Left lung (tissue), 4 donors: ENCODE measurements at regions not wholly inside any gene's neighbourhood (a gene's known extent, or its start where the extent isn't known, plus 50 kb on each side); places are given as distances from the start of the nearest gene placed in this dataset.

Source experiments
- ATAC-seq: fragments of 200-7000 bp; cut with Tn5 transposase; one replicate; pipeline ENCODE4 v1.9.1; 2020; ENCODE audit warnings: moderate library complexity
- DNase-seq, 4 donors: peaks; one replicate each; pipeline ENCODE4 v3.0.0-alpha.2; 2013 to 2020
- H3K27ac ChIP-seq, 2 donors: fragments of 200-600 bp; sonication (generic) in 1 of 2; one replicate each; pipeline versions ENCODE4 v1.5.0 to v1.8.0; 2020 to 2021
- H3K27me3 ChIP-seq, 2 donors: fragments of 200-600 bp; sonication (generic) in 1 of 2; one replicate each; pipeline versions ENCODE4 v1.5.0 to v1.8.0; 2020 to 2021
- H3K36me3 ChIP-seq, 2 donors: fragments of 200-600 bp; sonication (generic) in 1 of 2; one replicate each; pipeline versions ENCODE4 v1.5.0 to v1.8.0; 2020 to 2021
- H3K4me1 ChIP-seq, 2 donors: fragments of 200-600 bp; one replicate each; pipeline ENCODE4 v1.8.0; 2021
- H3K4me3 ChIP-seq, 2 donors: fragments of 200-600 bp; sonication (generic) in 1 of 2; one replicate each; pipeline versions ENCODE4 v1.5.0 to v1.8.0; 2020 to 2021; ENCODE audit warnings: mild to moderate bottlenecking in 1 of 2
- H3K9me3 ChIP-seq, 2 donors: fragments of 200-600 bp; sonication (generic) in 1 of 2; one replicate each; pipeline versions ENCODE4 v1.5.0 to v1.8.0; 2020 to 2021
- intact Hi-C, 2 donors: fragments of 100-400 bp; cut with DNase I; formaldehyde crosslinking; loops; one replicate each; pipeline versions ENCODE4 v1.11.2 to v1.14.2; 2022
- TF ChIP-seq, protein P1 (sequence below), 2 donors: fragments of 200-600 bp; sonication (generic) in 1 of 2; IDR thresholded peaks; one replicate each; pipeline versions ENCODE4 v1.5.0 to v1.8.0; 2021; ENCODE audit warnings: antibody characterized with exemption in 2 of 2
- donor health status: DM: no; HTN: yes; CAD: no.
- donor health status: DM: no; HTN: no; CAD: no.

DNA sequence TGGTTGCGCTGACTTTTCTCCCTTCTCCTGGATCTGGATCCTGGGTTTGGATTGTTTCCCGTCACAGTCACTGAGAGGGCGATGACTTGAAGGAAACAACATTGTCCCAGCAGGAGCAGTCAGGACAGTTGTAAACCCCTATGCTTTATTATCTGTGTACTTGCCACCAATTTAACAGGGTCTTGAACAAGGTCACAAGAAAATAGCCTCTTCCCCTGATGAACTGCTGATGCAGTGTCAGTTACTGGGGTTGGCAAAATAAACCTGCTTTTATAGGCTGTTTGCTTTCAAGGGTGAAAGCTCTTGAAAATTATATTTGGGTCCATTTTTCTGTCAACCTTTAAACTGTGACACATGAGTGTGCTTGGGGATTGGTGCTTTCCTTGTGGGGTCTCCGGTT, 238.9 kb downstream of the ACTR3B start:
- no peak overlapping the region for H3K4me3 ChIP-seq
- no peaks in the 10 kb centered on the region for H3K27me3 ChIP-seq
- peaks cover 0 to 13% of the 10 kb centered on the region in 2 donors for H3K9me3 ChIP-seq
- ATAC-seq (no peak), DNase-seq (no peak)
- no peak overlapping the region for H3K27ac ChIP-seq
- intact Hi-C loops, result no loop called here
- H3K36me3 ChIP-seq, result no peaks in the 10 kb centered on the region
- TF ChIP-seq, protein P1, sequence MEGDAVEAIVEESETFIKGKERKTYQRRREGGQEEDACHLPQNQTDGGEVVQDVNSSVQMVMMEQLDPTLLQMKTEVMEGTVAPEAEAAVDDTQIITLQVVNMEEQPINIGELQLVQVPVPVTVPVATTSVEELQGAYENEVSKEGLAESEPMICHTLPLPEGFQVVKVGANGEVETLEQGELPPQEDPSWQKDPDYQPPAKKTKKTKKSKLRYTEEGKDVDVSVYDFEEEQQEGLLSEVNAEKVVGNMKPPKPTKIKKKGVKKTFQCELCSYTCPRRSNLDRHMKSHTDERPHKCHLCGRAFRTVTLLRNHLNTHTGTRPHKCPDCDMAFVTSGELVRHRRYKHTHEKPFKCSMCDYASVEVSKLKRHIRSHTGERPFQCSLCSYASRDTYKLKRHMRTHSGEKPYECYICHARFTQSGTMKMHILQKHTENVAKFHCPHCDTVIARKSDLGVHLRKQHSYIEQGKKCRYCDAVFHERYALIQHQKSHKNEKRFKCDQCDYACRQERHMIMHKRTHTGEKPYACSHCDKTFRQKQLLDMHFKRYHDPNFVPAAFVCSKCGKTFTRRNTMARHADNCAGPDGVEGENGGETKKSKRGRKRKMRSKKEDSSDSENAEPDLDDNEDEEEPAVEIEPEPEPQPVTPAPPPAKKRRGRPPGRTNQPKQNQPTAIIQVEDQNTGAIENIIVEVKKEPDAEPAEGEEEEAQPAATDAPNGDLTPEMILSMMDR (IDR thresholded peaks at IDR 0.05), result no peak
- no peaks in the 10 kb centered on the region for H3K4me1 ChIP-seq

DNA sequence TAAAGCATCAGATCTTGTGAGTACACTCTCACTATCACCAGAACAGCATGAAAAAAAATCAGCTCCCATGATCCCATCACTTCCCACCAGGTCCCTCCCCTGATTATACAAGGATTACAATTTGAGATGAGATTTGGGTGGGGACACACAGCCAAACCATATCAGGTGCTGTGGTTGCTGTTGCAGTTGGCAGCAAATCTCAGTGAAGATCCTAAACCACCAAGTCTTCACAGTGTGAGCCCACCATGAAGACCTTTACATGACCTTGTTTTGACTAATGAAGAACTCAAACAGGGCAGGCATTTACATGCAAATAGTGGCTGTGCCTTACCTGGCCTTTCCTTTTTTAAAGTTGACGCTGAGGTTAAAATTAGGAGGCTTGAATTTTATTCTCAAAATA, 242.6 kb downstream of the ACTR3B start:
- Histone ChIP-seq H3K4me3 (no peak overlapping the region), H3K27ac (no peak overlapping the region), H3K4me1 (no peaks in the 10 kb centered on the region), H3K36me3 (no peaks in the 10 kb centered on the region), H3K9me3 (peaks cover 0 to 13% of the 10 kb centered on the region in 2 donors), H3K27me3 (no peaks in the 10 kb centered on the region)
- ATAC-seq (no peak), DNase-seq (no peak)
- intact Hi-C loops, result no loop called here
- TF ChIP-seq, protein P1 (IDR thresholded peaks at IDR 0.05), result no peak

DNA sequence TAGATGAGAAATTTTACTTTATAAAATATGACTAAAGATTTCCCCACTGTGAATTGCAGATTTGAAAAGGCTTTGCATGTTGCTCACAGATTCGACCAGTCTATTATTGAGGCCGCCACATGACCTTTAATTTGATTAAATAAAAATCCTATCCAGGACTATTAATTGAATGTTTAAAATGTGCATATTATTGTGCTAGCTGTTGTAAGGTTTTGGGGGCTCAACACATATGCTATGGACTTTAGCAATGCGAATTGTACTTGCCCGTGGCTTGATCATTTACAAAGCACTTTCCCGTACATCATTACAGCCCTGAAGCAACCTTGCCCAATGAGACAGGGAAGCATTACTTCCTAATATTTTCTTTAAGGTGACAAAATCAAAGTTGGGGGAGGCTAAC, 243.0 kb downstream of the ACTR3B start:
- no peak overlapping the region for H3K4me3 ChIP-seq
- TF ChIP-seq, protein P1 (IDR thresholded peaks at IDR 0.05), result no peak
- H3K27me3 ChIP-seq, result no peaks in the 10 kb centered on the region
- intact Hi-C loops, result no loop called here
- no peak overlapping the region for H3K27ac ChIP-seq
- peaks cover 0 to 13% of the 10 kb centered on the region in 2 donors for H3K9me3 ChIP-seq
- no peak for ATAC-seq
- no peaks in the 10 kb centered on the region for H3K4me1 ChIP-seq
- no peak for DNase-seq
- H3K36me3 ChIP-seq, result no peaks in the 10 kb centered on the region

DNA sequence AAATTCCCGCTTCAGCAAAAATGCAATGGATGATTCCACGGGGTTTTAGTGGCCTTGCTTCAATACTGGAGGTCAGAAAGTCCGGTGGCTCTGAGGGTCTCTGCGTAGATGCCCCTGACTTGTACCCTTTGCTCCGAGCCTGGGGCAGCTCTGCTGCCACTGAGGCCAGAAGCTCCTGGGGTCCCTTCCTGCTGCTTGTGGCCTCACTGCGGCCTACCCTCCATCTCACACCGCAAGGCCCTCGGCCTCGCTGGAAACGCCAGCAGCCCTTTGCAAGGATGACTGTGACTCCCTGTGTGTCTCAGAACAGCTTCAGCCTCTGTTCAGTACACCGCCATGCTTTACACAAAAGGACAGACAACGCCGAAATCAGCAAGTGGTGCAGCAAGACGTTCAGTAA, 244.8 kb downstream of the ACTR3B start:
- no peak for DNase-seq

DNA sequence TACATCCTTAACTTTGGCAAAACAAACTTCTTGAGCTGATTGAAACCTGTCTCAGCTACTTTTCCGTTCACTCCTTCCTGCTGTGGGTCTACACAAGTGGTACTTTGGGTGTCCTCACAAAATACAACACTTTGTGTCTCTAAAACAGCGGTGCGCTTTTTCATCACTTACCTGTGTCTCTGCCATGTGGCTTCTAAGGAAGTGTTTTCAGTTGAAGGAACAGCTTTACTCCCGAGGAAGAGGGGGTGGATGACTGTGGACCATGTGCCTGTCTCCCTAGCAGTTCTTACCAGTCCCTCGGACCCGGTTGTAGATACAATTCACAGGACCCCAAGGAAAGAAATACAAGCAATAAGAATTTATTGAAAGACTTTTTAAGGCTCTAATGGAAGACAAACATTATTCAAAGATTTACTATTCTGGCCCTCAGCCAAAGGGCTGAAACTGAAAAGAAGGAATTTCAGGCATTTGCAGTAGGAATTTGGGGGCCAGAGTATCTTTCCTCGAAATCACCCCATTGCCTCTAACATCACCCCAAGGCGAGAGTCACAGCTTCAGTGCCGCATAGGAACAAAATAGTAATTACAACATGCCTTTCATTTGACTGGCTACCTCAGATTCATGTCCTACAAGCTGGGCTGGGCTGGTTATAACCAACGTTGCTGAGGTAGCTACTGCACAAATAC, 246.3 kb downstream of the ACTR3B start:
- H3K4me1 ChIP-seq, result no peaks in the 10 kb centered on the region
- H3K36me3 ChIP-seq, result no peaks in the 10 kb centered on the region
- DNase-seq (no peak), ATAC-seq (no peak)
- H3K27ac ChIP-seq, result no peak overlapping the region
- intact Hi-C loops, result no loop called here
- H3K27me3 ChIP-seq, result no peaks in the 10 kb centered on the region
- H3K9me3 ChIP-seq, result peaks cover 0 to 2% of the 10 kb centered on the region in 2 donors
- TF ChIP-seq, protein P1 (IDR thresholded peaks at IDR 0.05), result no peak
- no peak overlapping the region for H3K4me3 ChIP-seq

More for the DNA sequence above, 244.8 kb downstream of the ACTR3B start:
- Histone ChIP-seq H3K4me3 (no peak overlapping the region), H3K27me3 (no peaks in the 10 kb centered on the region), H3K4me1 (no peaks in the 10 kb centered on the region), H3K27ac (no peak overlapping the region), H3K36me3 (no peaks in the 10 kb centered on the region), H3K9me3 (peaks cover 0 to 13% of the 10 kb centered on the region in 2 donors)
- intact Hi-C loops, result no loop called here
- ATAC-seq, result no peak
- TF ChIP-seq, protein P1 (IDR thresholded peaks at IDR 0.05), result no peak
